OCI-LY1 (cell line): ENCODE measurements at regions not wholly inside any gene's neighbourhood (a gene's known extent, or its start where the extent isn't known, plus 50 kb on each side); places are given as distances from the start of the nearest gene placed in this dataset.

Experiments
- H2AFZ ChIP-seq: fragments of 200-600 bp; sonication (generic), shearing (Covaris generic); 2 replicates; pipeline ENCODE4 v1.6.0; 2014; ENCODE audit warnings: antibody characterized with exemption, mild to moderate bottlenecking, low read length
- H3F3A ChIP-seq: fragments of 200-600 bp; sonication (generic), shearing (Covaris generic); 2 replicates; pipeline ENCODE4 v1.6.0; 2014; ENCODE audit warnings: mild to moderate bottlenecking, antibody characterized with exemption, low read length, moderate library complexity; ENCODE audit not compliant: insufficient read depth
- H3K27ac ChIP-seq: fragments of 200-600 bp; sonication (generic); 2 replicates; pipeline ENCODE4 v1.5.1; 2014; ENCODE audit warnings: low read length, mixed run types, mild to moderate bottlenecking, low read depth; ENCODE audit not compliant: poor library complexity, severe bottlenecking
- H3K27me3 ChIP-seq: fragments of 200-600 bp; sonication (generic); 2 replicates; pipeline ENCODE4 v1.6.0; 2014; ENCODE audit warnings: antibody characterized with exemption, mild to moderate bottlenecking, low read length, moderate library complexity; ENCODE audit not compliant: insufficient read depth
- H3K36me3 ChIP-seq: fragments of 200-600 bp; sonication (generic); 2 replicates; pipeline ENCODE4 v1.6.1; 2014; ENCODE audit warnings: mild to moderate bottlenecking, antibody characterized with exemption, low read length, moderate library complexity, mixed read lengths; ENCODE audit not compliant: insufficient read depth
- H3K4me1 ChIP-seq: fragments of 200-600 bp; sonication (generic); 2 replicates; pipeline ENCODE4 v1.5.1; 2014; ENCODE audit warnings: mild to moderate bottlenecking, low read length, moderate library complexity; ENCODE audit not compliant: insufficient read depth, severe bottlenecking
- H3K4me2 ChIP-seq: fragments of 200-600 bp; sonication (generic), shearing (Covaris generic); 2 replicates; pipeline ENCODE4 v1.6.1; 2014; ENCODE audit warnings: low read length
- H3K4me3 ChIP-seq: fragments of 200-600 bp; sonication (generic); 2 replicates; pipeline ENCODE4 v1.5.1; 2014; ENCODE audit warnings: low read length, low read depth, mild to moderate bottlenecking, mixed read lengths; ENCODE audit not compliant: poor library complexity, severe bottlenecking
- H3K79me2 ChIP-seq: fragments of 200-600 bp; shearing (Covaris generic); 2 replicates; pipeline ENCODE4 v1.6.1; 2016; ENCODE audit warnings: mixed run types, low read length, mixed read lengths; ENCODE audit not compliant: insufficient read depth
- H3K9ac ChIP-seq: fragments of 200-600 bp; sonication (generic), shearing (Covaris generic); 2 replicates; pipeline ENCODE4 v1.6.1; 2014; ENCODE audit warnings: mild to moderate bottlenecking, low read length, mixed read lengths
- H3K9me2 ChIP-seq: fragments of 200-600 bp; sonication (generic), shearing (Covaris generic); 2 replicates; pipeline ENCODE4 v1.6.1; 2014; ENCODE audit warnings: low read depth, mild to moderate bottlenecking, low read length, mixed read lengths
- H3K9me3 ChIP-seq: fragments of 200-600 bp; shearing (Covaris generic); 2 replicates; pipeline ENCODE4 v1.6.1; 2014; ENCODE audit warnings: low read length, mixed read lengths
- H4K20me1 ChIP-seq: fragments of 200-600 bp; sonication (generic), shearing (Covaris generic); 2 replicates; pipeline ENCODE4 v1.6.0; 2016; ENCODE audit warnings: mild to moderate bottlenecking, low read length; ENCODE audit not compliant: insufficient read depth
- EZH2 ChIP-seq: fragments of 200-600 bp; sonication (generic), shearing (Covaris generic); IDR thresholded peaks from 2 replicates; pipeline ENCODE4 v1.8.0; 2017; ENCODE audit warnings: borderline replicate concordance, mixed run types, mild to moderate bottlenecking, antibody characterized with exemption, low read length, moderate library complexity, mixed read lengths
- TF ChIP-seq, protein P1 (sequence below): fragments of 200-600 bp; sonication (generic), shearing (Covaris generic); IDR thresholded peaks from 2 replicates; pipeline ENCODE4 v1.5.1; 2017; ENCODE audit warnings: mild to moderate bottlenecking, antibody characterized with exemption, low read length, moderate library complexity, mixed read lengths

GRCh38 chr14:29451941-29452340 is 475.7 kb downstream of the PRKD1 start:
- H3K9me3 ChIP-seq = no peaks in the 10 kb centered on the region
- H3K4me3 ChIP-seq = no peak overlapping the region
- no peak for TF ChIP-seq EZH2
- TF ChIP-seq, protein P1, sequence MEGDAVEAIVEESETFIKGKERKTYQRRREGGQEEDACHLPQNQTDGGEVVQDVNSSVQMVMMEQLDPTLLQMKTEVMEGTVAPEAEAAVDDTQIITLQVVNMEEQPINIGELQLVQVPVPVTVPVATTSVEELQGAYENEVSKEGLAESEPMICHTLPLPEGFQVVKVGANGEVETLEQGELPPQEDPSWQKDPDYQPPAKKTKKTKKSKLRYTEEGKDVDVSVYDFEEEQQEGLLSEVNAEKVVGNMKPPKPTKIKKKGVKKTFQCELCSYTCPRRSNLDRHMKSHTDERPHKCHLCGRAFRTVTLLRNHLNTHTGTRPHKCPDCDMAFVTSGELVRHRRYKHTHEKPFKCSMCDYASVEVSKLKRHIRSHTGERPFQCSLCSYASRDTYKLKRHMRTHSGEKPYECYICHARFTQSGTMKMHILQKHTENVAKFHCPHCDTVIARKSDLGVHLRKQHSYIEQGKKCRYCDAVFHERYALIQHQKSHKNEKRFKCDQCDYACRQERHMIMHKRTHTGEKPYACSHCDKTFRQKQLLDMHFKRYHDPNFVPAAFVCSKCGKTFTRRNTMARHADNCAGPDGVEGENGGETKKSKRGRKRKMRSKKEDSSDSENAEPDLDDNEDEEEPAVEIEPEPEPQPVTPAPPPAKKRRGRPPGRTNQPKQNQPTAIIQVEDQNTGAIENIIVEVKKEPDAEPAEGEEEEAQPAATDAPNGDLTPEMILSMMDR = no peak
- H3K27ac ChIP-seq = no peak overlapping the region
- H3K4me2 ChIP-seq = no peak overlapping the region
- H3K9ac ChIP-seq = no peak overlapping the region
- H2AFZ ChIP-seq = no peak overlapping the region
- no peaks in the 10 kb centered on the region for H3K9me2 ChIP-seq
- H3F3A ChIP-seq = no peaks in the 10 kb centered on the region
- H3K79me2 ChIP-seq = no peaks in the 10 kb centered on the region
- H3K27me3 ChIP-seq = no peaks in the 10 kb centered on the region
- no peaks in the 10 kb centered on the region for H3K36me3 ChIP-seq
- H4K20me1 ChIP-seq = no peaks in the 10 kb centered on the region
- H3K4me1 ChIP-seq = no peaks in the 10 kb centered on the region

DNA sequence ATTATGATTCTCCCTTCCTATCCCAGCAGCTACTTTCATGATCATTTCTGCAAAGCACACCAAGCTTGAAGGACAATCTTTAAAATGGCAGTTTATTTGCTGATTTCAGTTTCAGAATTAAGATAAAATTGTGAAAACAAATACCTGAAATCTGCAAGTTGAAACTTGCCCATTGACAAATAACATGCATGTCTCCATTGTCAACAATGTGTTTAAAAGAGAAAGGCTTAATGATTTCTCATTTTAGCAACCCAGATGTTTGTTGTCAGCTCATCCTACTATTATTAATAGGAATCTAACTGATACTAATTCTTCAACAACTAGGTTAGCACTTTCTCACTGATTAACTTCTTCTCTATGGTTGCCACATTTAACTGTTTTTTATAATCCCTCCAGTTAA is 474.6 kb downstream of the PRKD1 start:
- no peaks in the 10 kb centered on the region for H3K79me2 ChIP-seq
- TF ChIP-seq, protein P1 = no peak
- no peak for TF ChIP-seq EZH2
- H3K4me1 ChIP-seq = no peaks in the 10 kb centered on the region
- H3K27me3 ChIP-seq = no peaks in the 10 kb centered on the region
- H3K27ac ChIP-seq = no peak overlapping the region
- no peaks in the 10 kb centered on the region for H4K20me1 ChIP-seq
- H3K4me3 ChIP-seq = no peak overlapping the region
- H3K9me3 ChIP-seq = no peaks in the 10 kb centered on the region
- H2AFZ ChIP-seq = no peak overlapping the region
- no peak overlapping the region for H3K4me2 ChIP-seq
- H3K9me2 ChIP-seq = no peaks in the 10 kb centered on the region
- no peaks in the 10 kb centered on the region for H3F3A ChIP-seq
- no peak overlapping the region for H3K9ac ChIP-seq
- no peaks in the 10 kb centered on the region for H3K36me3 ChIP-seq

DNA sequence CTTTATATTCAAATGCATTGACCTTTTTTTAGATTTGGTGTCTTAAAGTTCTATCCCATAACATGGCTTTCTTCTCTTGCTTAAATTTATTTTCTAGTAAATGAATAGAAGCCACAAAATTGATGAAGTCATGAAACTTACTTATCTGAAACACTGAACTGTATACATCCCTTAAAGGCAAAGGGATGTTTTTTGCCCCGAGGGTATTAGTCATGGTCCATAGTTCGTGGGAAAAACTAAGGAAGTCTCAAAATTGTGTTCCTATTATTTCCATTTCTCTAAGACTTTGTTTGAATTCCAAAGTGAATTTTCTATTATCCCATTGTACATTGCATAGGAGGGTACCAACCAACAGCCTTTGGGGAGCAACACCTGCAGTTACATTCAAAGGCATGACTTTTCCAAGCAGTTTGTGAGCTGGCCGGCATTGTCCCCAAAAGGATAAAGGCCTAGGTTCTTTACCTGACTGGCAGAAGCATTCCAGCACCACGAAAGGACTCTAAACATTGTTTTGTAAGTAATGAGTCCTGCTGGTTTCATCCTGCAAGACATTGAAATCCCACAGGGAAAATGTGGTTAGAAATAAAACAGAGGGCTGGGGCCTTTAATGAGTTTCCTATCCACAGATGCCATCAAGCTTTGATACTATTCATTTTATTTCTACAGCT is 473.5 kb downstream of the PRKD1 start:
- Histone ChIP-seq H3K27ac (no peak overlapping the region), H3K9me2 (no peaks in the 10 kb centered on the region), H3F3A (no peaks in the 10 kb centered on the region), H2AFZ (no peak overlapping the region), H3K79me2 (no peaks in the 10 kb centered on the region), H3K36me3 (no peaks in the 10 kb centered on the region), H3K9me3 (no peaks in the 10 kb centered on the region), H3K4me3 (no peak overlapping the region), H3K27me3 (no peaks in the 10 kb centered on the region), H4K20me1 (no peaks in the 10 kb centered on the region), H3K4me2 (no peak overlapping the region), H3K9ac (no peak overlapping the region), H3K4me1 (no peaks in the 10 kb centered on the region)
- TF ChIP-seq, protein P1 = no peak
- TF ChIP-seq EZH2 = no peak
